A549 (cell line): ENCODE measurements at regions not wholly inside any gene's neighbourhood (a gene's known extent, or its start where the extent isn't known, plus 50 kb on each side); places are given as distances from the start of the nearest gene placed in this dataset.

Experiments used
- ATAC-seq, 2 experiments: fragments of 200-7000 bp in 1 of 2; fragments of >200 bp in 1 of 2; cut with Nextera tagmentation in 1 of 2; cut with Tn5 transposase in 1 of 2; 3 replicates each; pipeline versions ENCODE4 v1.8.0 to v1.9.1; 2018 to 2020; ENCODE audit warnings: mild to moderate bottlenecking in 1 of 2, moderate library complexity in 1 of 2
- CTCF ChIA-PET: fragments of 300-600 bp; sonication (Branson Sonifier 250); formaldehyde crosslinking; extraction: SDS; loops from one replicate; lab custom pipeline; 2021; ENCODE audit warnings: antibody characterized with exemption, inconsistent platforms; lab: Yijun Ruan, JAX
- POLR2A ChIA-PET: fragments of 350-600 bp; formaldehyde crosslinking; extraction: SDS; loops from one replicate; lab custom pipeline; 2021; ENCODE audit warnings: antibody characterized with exemption, inconsistent platforms; lab: Yijun Ruan, JAX
- DNase-seq, 2 experiments: peaks; one replicate each; pipeline versions ENCODE4 v3.0.0 to v3.0.0-alpha.2; 2011 to 2016; ENCODE audit warnings: low read depth in 1 of 2, low spot score in 1 of 2
- FAIRE-seq: peaks from 2 replicates; lab custom pipeline; 2011; peaks lifted over from hg19 to GRCh38; lab: Jason Lieb, UNC
- H3K27ac ChIP-seq, 2 experiments: fragments of >200 bp; sonication (Bioruptor Twin); formaldehyde crosslinking; 3 replicates each; pipeline ENCODE4 v1.5.1; 2016 to 2017
- H3K4me1 ChIP-seq: fragments of >200 bp; sonication (Bioruptor Twin); formaldehyde crosslinking; 3 replicates; pipeline ENCODE4 v1.6.1; 2016
- H3K4me2 ChIP-seq: fragments of >200 bp; sonication (Bioruptor Twin); formaldehyde crosslinking; 3 replicates; pipeline ENCODE4 v1.6.1; 2016
- H3K4me3 ChIP-seq: fragments of >200 bp; sonication (Bioruptor Twin); formaldehyde crosslinking; 3 replicates; pipeline ENCODE4 v1.5.1; 2016
- H3K9me3 ChIP-seq: fragments of >200 bp; sonication (Bioruptor Twin); formaldehyde crosslinking; 3 replicates; pipeline ENCODE4 v1.6.1; 2016
- CBX8 ChIP-seq: fragments of 200-600 bp; sonication (generic); IDR thresholded peaks from 2 replicates; pipeline ENCODE4 v1.6.1; 2016
- CEBPB ChIP-seq, 2 experiments: fragments of >200 bp in 1 of 2; sonication (Bioruptor Twin) in 1 of 2; formaldehyde crosslinking in 1 of 2; IDR thresholded peaks; 2 replicates each; pipeline ENCODE4 v1.6.1; 2012 to 2016
- EHF ChIP-seq: fragments of 250-450 bp; sonication (Bioruptor Pico); IDR thresholded peaks from 2 replicates; pipeline ENCODE4 v1.5.0; 2020; ENCODE audit warnings: mild to moderate bottlenecking
- EHMT2 ChIP-seq: fragments of 200-600 bp; sonication (generic); IDR thresholded peaks from 2 replicates; pipeline ENCODE4 v1.6.1; 2016; ENCODE audit warnings: antibody characterized with exemption, low read depth, mild to moderate bottlenecking, moderate library complexity
- EP300 ChIP-seq, 2 experiments: fragments of >200 bp; sonication (Bioruptor Twin); formaldehyde crosslinking; IDR thresholded peaks; 2 replicates in 1 of 2; 3 replicates in 1 of 2; pipeline ENCODE4 v1.6.1; 2016 to 2017
- FOXS1 ChIP-seq: fragments of 250-450 bp; sonication (Bioruptor Pico); IDR thresholded peaks from 2 replicates; pipeline ENCODE4 v1.5.0; 2020; ENCODE audit warnings: mild to moderate bottlenecking, moderate library complexity
- GATA3 ChIP-seq: IDR thresholded peaks from 2 replicates; pipeline ENCODE4 v1.6.1; 2012; ENCODE audit warnings: borderline replicate concordance
- HOXA7 ChIP-seq: fragments of 250-450 bp; sonication (Bioruptor Pico); IDR thresholded peaks from 2 replicates; pipeline ENCODE4 v1.5.0; 2020; ENCODE audit warnings: mild to moderate bottlenecking, moderate library complexity
- HOXB13 ChIP-seq: fragments of 250-450 bp; sonication (Bioruptor Pico); IDR thresholded peaks from 2 replicates; pipeline ENCODE4 v1.5.0; 2020; ENCODE audit warnings: low read depth, mild to moderate bottlenecking, moderate library complexity
- JUN ChIP-seq, 2 experiments: fragments of >200 bp; sonication (Bioruptor Twin); formaldehyde crosslinking; IDR thresholded peaks; 2 replicates in 1 of 2; 3 replicates in 1 of 2; pipeline ENCODE4 v1.6.1; 2016 to 2017
- KDM5A ChIP-seq: fragments of 200-600 bp; sonication (generic); IDR thresholded peaks from 2 replicates; pipeline ENCODE4 v1.6.1; 2016; ENCODE audit warnings: antibody characterized with exemption, mild to moderate bottlenecking
- MAZ ChIP-seq: fragments of 150-350 bp; IDR thresholded peaks from 2 replicates; pipeline ENCODE4 v1.6.1; 2014; ENCODE audit warnings: antibody characterized with exemption, low read depth, low read length, borderline replicate concordance
- PHF8 ChIP-seq: fragments of 200-600 bp; sonication (generic); IDR thresholded peaks from 2 replicates; pipeline ENCODE4 v1.6.1; 2016; ENCODE audit warnings: low read depth, mild to moderate bottlenecking, antibody characterized with exemption, moderate library complexity, borderline replicate concordance
- RAD21 ChIP-seq, 2 experiments: fragments of >200 bp in 1 of 2; sonication (Bioruptor Twin) in 1 of 2; formaldehyde crosslinking in 1 of 2; IDR thresholded peaks in 1 of 2; conservative IDR thresholded peaks in 1 of 2; 2 replicates in 1 of 2; 3 replicates in 1 of 2; pipeline ENCODE4 v1.6.1; 2012 to 2018; ENCODE audit warnings: inconsistent platforms in 1 of 2
- RARB ChIP-seq: fragments of 250-450 bp; sonication (Bioruptor Pico); IDR thresholded peaks from 2 replicates; pipeline ENCODE4 v1.8.0; 2021; ENCODE audit warnings: mild to moderate bottlenecking, moderate library complexity
- RFX5 ChIP-seq: fragments of 450-650 bp; IDR thresholded peaks from 2 replicates; pipeline ENCODE4 v1.7.1; 2014; ENCODE audit warnings: antibody characterized with exemption, mild to moderate bottlenecking, moderate library complexity
- SMC3 ChIP-seq: fragments of >200 bp; sonication (Bioruptor Twin); formaldehyde crosslinking; IDR thresholded peaks from 3 replicates; pipeline ENCODE4 v1.6.1; 2018; ENCODE audit warnings: inconsistent platforms
- SREBF2 ChIP-seq: fragments of 450-650 bp; IDR thresholded peaks from 2 replicates; pipeline ENCODE4 v1.6.1; 2014; ENCODE audit warnings: mild to moderate bottlenecking, moderate library complexity
- TFCP2L1 ChIP-seq: fragments of 250-450 bp; sonication (Bioruptor Pico); IDR thresholded peaks from 2 replicates; pipeline ENCODE4 v1.5.0; 2021; ENCODE audit warnings: mild to moderate bottlenecking
- TP53 ChIP-seq: fragments of 250-450 bp; sonication (Bioruptor Pico); IDR thresholded peaks from 2 replicates; pipeline ENCODE4 v1.5.0; 2021; ENCODE audit warnings: mild to moderate bottlenecking, moderate library complexity
- ZNF302 ChIP-seq: fragments of 250-450 bp; sonication (Bioruptor Pico); IDR thresholded peaks from 2 replicates; pipeline ENCODE4 v1.9.0; 2021; ENCODE audit warnings: inconsistent platforms, mild to moderate bottlenecking, moderate library complexity
- WGBS: methylation state at CpG from one replicate; pipeline ENCODE4 v1.1.6; 2017; ENCODE audit errors: missing lambda C conversion rate; 5-methylcytosine and 5-hydroxymethylcytosine counted together
- TF ChIP-seq, protein P1 (sequence below): IDR thresholded peaks from 2 replicates; pipeline ENCODE4 v1.6.1; 2012; ENCODE audit warnings: low read depth, borderline replicate concordance
- TF ChIP-seq, protein P2 (sequence below): fragments of >200 bp; sonication (Bioruptor Twin); formaldehyde crosslinking; IDR thresholded peaks from 2 replicates; pipeline ENCODE4 v1.6.1; 2016
- TF ChIP-seq, protein P3 (sequence below): fragments of 150-350 bp; IDR thresholded peaks from 2 replicates; pipeline ENCODE4 v1.6.1; 2014; ENCODE audit warnings: low read depth, mild to moderate bottlenecking, low read length
- TF ChIP-seq, protein P4 (sequence below): IDR thresholded peaks from 2 replicates; pipeline ENCODE4 v1.6.1; 2012
- TF ChIP-seq, protein P5 (sequence below): IDR thresholded peaks from 2 replicates; pipeline ENCODE4 v1.6.1; 2012

DNA sequence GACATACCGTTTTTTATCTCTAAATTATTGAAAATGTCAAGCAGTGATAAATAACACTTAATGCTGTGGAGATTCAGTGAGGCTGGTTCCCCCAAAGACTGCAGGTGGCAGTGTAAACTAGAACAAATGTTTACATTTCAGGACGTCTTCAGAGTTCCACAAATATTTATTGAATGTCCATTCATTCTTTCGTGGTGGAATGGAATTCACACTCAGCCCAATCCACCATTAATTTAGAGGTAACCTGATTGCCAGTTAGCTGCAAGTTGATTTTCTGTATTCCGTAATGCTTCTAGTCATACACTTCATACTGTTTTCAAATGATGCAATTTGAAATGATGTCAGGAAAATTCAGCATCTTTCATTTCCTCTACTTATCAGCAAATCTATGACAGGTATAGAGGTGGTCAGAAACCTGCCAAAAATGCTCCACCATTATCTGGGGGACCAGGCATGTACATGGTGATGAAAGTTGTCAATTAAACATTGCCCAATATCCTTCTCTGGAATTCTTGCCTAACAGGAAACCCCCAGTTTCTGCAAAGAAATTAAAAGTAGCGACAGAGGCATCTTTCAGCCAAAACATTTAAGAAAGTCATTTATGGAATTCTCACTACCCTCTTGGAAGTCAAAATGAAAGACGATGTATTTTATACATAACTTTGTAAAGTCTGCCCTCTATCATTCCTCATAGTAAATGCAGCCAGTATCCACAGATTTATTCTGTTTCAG is 94.3 kb upstream of the BMAL1 start (continued):
- peak; percentile 75 for TF ChIP-seq SMC3
- no peak for TF ChIP-seq RARB
- TF ChIP-seq EP300 (IDR thresholded peaks at IDR 0.05) = no peak
- peak in 1 of 2 experiments; percentile 67; a peak in 1 of 4 replicates for TF ChIP-seq CEBPB (IDR thresholded peaks at IDR 0.05)
- TF ChIP-seq, protein P1, sequence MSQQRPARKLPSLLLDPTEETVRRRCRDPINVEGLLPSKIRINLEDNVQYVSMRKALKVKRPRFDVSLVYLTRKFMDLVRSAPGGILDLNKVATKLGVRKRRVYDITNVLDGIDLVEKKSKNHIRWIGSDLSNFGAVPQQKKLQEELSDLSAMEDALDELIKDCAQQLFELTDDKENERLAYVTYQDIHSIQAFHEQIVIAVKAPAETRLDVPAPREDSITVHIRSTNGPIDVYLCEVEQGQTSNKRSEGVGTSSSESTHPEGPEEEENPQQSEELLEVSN = no peak
- no peak for TF ChIP-seq TP53 (CRISPR knock-in tag)
- TF ChIP-seq RFX5 = no peak
- no peak for TF ChIP-seq PHF8
- no peak for TF ChIP-seq TFCP2L1 (CRISPR knock-in tag)
- TF ChIP-seq GATA3 = peak; percentile 59; the same call in 1 of the 2 replicates
- no peak for TF ChIP-seq KDM5A
- TF ChIP-seq CBX8 = no peak
- TF ChIP-seq, protein P2, sequence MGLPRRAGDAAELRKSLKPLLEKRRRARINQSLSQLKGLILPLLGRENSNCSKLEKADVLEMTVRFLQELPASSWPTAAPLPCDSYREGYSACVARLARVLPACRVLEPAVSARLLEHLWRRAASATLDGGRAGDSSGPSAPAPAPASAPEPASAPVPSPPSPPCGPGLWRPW = no peak
- TF ChIP-seq HOXB13 = no peak
- TF ChIP-seq MAZ = no peak
- peak; percentile 76 to 80 for TF ChIP-seq RAD21 (conservative IDR thresholded peaks at IDR 0.05 in 1 of 2, IDR thresholded peaks at IDR 0.05 in 1 of 2)
- TF ChIP-seq JUN (IDR thresholded peaks at IDR 0.05) = peak in 1 of 2 experiments; percentile 44; a peak in 1 of 5 replicates
- TF ChIP-seq, protein P3, sequence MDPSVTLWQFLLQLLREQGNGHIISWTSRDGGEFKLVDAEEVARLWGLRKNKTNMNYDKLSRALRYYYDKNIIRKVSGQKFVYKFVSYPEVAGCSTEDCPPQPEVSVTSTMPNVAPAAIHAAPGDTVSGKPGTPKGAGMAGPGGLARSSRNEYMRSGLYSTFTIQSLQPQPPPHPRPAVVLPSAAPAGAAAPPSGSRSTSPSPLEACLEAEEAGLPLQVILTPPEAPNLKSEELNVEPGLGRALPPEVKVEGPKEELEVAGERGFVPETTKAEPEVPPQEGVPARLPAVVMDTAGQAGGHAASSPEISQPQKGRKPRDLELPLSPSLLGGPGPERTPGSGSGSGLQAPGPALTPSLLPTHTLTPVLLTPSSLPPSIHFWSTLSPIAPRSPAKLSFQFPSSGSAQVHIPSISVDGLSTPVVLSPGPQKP = no peak
- TF ChIP-seq FOXS1 = no peak
- TF ChIP-seq, protein P4, sequence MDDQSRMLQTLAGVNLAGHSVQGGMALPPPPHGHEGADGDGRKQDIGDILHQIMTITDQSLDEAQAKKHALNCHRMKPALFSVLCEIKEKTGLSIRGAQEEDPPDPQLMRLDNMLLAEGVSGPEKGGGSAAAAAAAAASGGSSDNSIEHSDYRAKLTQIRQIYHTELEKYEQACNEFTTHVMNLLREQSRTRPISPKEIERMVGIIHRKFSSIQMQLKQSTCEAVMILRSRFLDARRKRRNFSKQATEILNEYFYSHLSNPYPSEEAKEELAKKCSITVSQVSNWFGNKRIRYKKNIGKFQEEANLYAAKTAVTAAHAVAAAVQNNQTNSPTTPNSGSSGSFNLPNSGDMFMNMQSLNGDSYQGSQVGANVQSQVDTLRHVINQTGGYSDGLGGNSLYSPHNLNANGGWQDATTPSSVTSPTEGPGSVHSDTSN = no peak
- no peak for TF ChIP-seq HOXA7 (CRISPR knock-in tag)
- peak; percentile 39; the same call in 1 of the 2 replicates for TF ChIP-seq EHF
- TF ChIP-seq EHMT2 = no peak
- TF ChIP-seq, protein P5, sequence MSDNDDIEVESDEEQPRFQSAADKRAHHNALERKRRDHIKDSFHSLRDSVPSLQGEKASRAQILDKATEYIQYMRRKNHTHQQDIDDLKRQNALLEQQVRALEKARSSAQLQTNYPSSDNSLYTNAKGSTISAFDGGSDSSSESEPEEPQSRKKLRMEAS = no peak
- TF ChIP-seq SREBF2 = no peak
- no peak for TF ChIP-seq ZNF302 (CRISPR knock-in tag)

DNA sequence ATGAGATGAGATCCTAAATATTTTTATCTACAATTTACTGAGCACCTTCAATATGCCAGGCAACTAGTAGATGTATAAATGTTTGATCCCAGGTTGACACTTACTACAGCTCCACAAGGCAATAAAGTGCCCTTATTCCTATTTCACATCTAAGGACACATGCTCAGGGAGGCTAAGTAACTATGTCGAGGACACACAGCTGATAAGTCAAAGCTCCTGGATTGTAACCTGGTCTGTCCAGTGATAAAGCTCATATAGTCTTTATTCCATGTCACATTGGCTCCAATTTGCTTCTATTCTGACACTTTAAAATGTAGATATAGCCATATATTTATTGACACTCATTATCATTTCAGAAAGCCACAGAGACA is 93.8 kb upstream of the BMAL1 start:
- DNase-seq = no peak
- Histone ChIP-seq H3K4me1 (peaks cover 6% of the 10 kb centered on the region), H3K4me2 (peak overlapping the region; percentile 86; the same call in 1 of the 3 replicates), H3K4me3 (no peak overlapping the region), H3K9me3 (peaks cover 11% of the 10 kb centered on the region; the same call in 1 of the 3 replicates), H3K27ac (0 out of 6 replicates have a peak overlapping the region, but pooled peaks of 1 of the 2 experiments have one; percentile 37)
- no peak for FAIRE-seq
- CTCF ChIA-PET = interaction anchor here (0.5 to 3.6 kb wide), 37 partner anchors 12 to 895 kb away, joined by 3 to 83 read pairs (median 5); partner anchors contain the start of gene RASSF10
- POLR2A ChIA-PET = interaction anchor here (1.3 kb wide), 1 partner anchor 175 kb away, joined by 3 read pairs; the partner anchor contains the start of gene RASSF10
- ATAC-seq = peak; percentile 23 to 55; a peak in 3 of 6 replicates
- 95% methylated on average over 1 of the region's 1 CpG for WGBS
- TF ChIP-seq RFX5 = no peak
- TF ChIP-seq, all 56 proteins: peak for 0
